GM23338 (cell line): ENCODE measurements at regions not wholly inside any gene's neighbourhood (a gene's known extent, or its start where the extent isn't known, plus 50 kb on each side); places are given as distances from the start of the nearest gene placed in this dataset.

Source experiments
- ATAC-seq: fragments of 200-7000 bp; cut with Tn5 transposase; 3 replicates; pipeline ENCODE4 v1.9.1; 2020
- DNase-seq: peaks from one replicate; pipeline ENCODE4 v3.0.0-alpha.2; 2015; ENCODE audit warnings: low spot score
- H2AFZ ChIP-seq: fragments of 200-600 bp; sonication (generic); 2 replicates; pipeline ENCODE4 v1.8.0; 2016; ENCODE audit warnings: antibody characterized with exemption, mild to moderate bottlenecking, moderate library complexity
- H3F3A ChIP-seq: fragments of 200-600 bp; sonication (generic); replicated peaks from 2 replicates; pipeline ENCODE4 v1.8.0; 2017; ENCODE audit warnings: antibody characterized with exemption, mixed run types, low read depth
- H3K27ac ChIP-seq: fragments of 200-600 bp; sonication (generic); 2 replicates; pipeline ENCODE4 v1.6.1; 2016; ENCODE audit warnings: low read depth
- H3K27me3 ChIP-seq: fragments of 200-600 bp; sonication (generic); 2 replicates; pipeline ENCODE4 v1.8.0; 2016; ENCODE audit warnings: mild to moderate bottlenecking, mixed run types, moderate library complexity; ENCODE audit not compliant: insufficient read depth
- H3K36me3 ChIP-seq: fragments of 200-600 bp; sonication (generic); 2 replicates; pipeline ENCODE4 v1.8.0; 2016; ENCODE audit warnings: mild to moderate bottlenecking; ENCODE audit not compliant: insufficient read depth
- H3K4me1 ChIP-seq: fragments of 200-600 bp; sonication (generic); 2 replicates; pipeline ENCODE4 v1.8.0; 2016; ENCODE audit warnings: mild to moderate bottlenecking, moderate library complexity; ENCODE audit not compliant: insufficient read depth
- H3K4me2 ChIP-seq: fragments of 200-600 bp; sonication (generic); 2 replicates; pipeline ENCODE4 v1.7.1; 2017; ENCODE audit warnings: mixed run types
- H3K4me3 ChIP-seq: fragments of 200-600 bp; sonication (generic); 2 replicates; pipeline ENCODE4 v1.6.1; 2016; ENCODE audit warnings: mixed run types
- H3K79me2 ChIP-seq: fragments of 200-600 bp; sonication (generic); replicated peaks from 2 replicates; pipeline ENCODE4 v1.8.0; 2017; ENCODE audit warnings: mild to moderate bottlenecking; ENCODE audit not compliant: insufficient read depth
- H3K9me2 ChIP-seq: fragments of 200-600 bp; sonication (generic); 2 replicates; pipeline ENCODE4 v1.8.0; 2017; ENCODE audit not compliant: insufficient read depth
- H4K20me1 ChIP-seq: fragments of 200-600 bp; sonication (generic); replicated peaks from 2 replicates; pipeline ENCODE4 v1.8.0; 2017; ENCODE audit warnings: mild to moderate bottlenecking; ENCODE audit not compliant: insufficient read depth
- H3K27ac Mint-ChIP-seq: 2 replicates; pipeline ENCODE4 v1.8.0; 2020; ENCODE audit warnings: inconsistent platforms, mild to moderate bottlenecking, moderate library complexity, mixed read lengths
- H3K27me3 Mint-ChIP-seq: 3 replicates; pipeline ENCODE4 v1.8.0; 2022; ENCODE audit warnings: low read depth, mild to moderate bottlenecking, moderate library complexity, mixed read lengths, inconsistent platforms; ENCODE audit not compliant: insufficient read depth, poor library complexity
- H3K36me3 Mint-ChIP-seq: 3 replicates; pipeline ENCODE4 v1.8.0; 2021; ENCODE audit warnings: low read depth, mild to moderate bottlenecking, inconsistent platforms, moderate library complexity, mixed read lengths
- H3K4me1 Mint-ChIP-seq: 3 replicates; pipeline ENCODE4 v1.8.0; 2020; ENCODE audit warnings: mild to moderate bottlenecking, inconsistent platforms, mixed read lengths
- H3K4me3 Mint-ChIP-seq: 3 replicates; pipeline ENCODE4 v1.8.0; 2021; ENCODE audit warnings: moderate library complexity, mild to moderate bottlenecking, inconsistent platforms, mixed read lengths
- H3K9me3 Mint-ChIP-seq: 3 replicates; pipeline ENCODE4 v1.8.0; 2020; ENCODE audit warnings: moderate library complexity, mild to moderate bottlenecking, inconsistent platforms, mixed read lengths
- CREB1 ChIP-seq: fragments of 250-450 bp; sonication (Bioruptor Pico); IDR thresholded peaks from 2 replicates; pipeline ENCODE4 v1.5.0; 2020; ENCODE audit warnings: low read depth, mild to moderate bottlenecking, moderate library complexity
- CTCF ChIP-seq, 2 experiments: fragments of 200-600 bp in 1 of 2; sonication (generic) in 1 of 2; conservative IDR thresholded peaks; 2 replicates each; pipeline versions ENCODE4 v1.5.1 to v1.6.1; 2016 to 2017; ENCODE audit warnings: antibody characterized with exemption in 2 of 2, low read depth in 2 of 2, mild to moderate bottlenecking in 2 of 2, moderate library complexity in 1 of 2
- ETS1 ChIP-seq: IDR thresholded peaks from 2 replicates; pipeline ENCODE4 v1.6.1; 2016; ENCODE audit warnings: antibody characterized with exemption
- EZH2 ChIP-seq: fragments of 200-600 bp; sonication (generic); IDR thresholded peaks from one replicate; pipeline ENCODE4 v1.8.0; 2017; ENCODE audit warnings: antibody characterized with exemption, mild to moderate bottlenecking, low read depth; ENCODE audit not compliant: unreplicated experiment
- EZH2phosphoT487 ChIP-seq: fragments of 200-600 bp; sonication (generic); IDR thresholded peaks from one replicate; pipeline ENCODE4 v1.8.1; 2018; ENCODE audit warnings: antibody characterized with exemption; ENCODE audit not compliant: unreplicated experiment
- JUNB ChIP-seq: IDR thresholded peaks from one replicate; pipeline ENCODE4 v1.6.1; 2016; ENCODE audit warnings: antibody characterized with exemption; ENCODE audit not compliant: unreplicated experiment
- NANOG ChIP-seq: IDR thresholded peaks from 2 replicates; pipeline ENCODE4 v1.6.1; 2016; ENCODE audit warnings: antibody characterized with exemption, borderline replicate concordance
- POLR2AphosphoS5 ChIP-seq: IDR thresholded peaks from 2 replicates; pipeline ENCODE4 v1.6.1; 2016; ENCODE audit warnings: antibody characterized with exemption, low read depth
- REST ChIP-seq: IDR thresholded peaks from one replicate; pipeline ENCODE4 v1.6.1; 2018; ENCODE audit warnings: antibody characterized with exemption; ENCODE audit not compliant: unreplicated experiment
- STAT1 ChIP-seq: IDR thresholded peaks from one replicate; pipeline ENCODE4 v1.6.1; 2016; ENCODE audit warnings: antibody characterized with exemption; ENCODE audit not compliant: unreplicated experiment
- ZNF114 ChIP-seq: fragments of 250-450 bp; sonication (Bioruptor Pico); IDR thresholded peaks from 2 replicates; pipeline ENCODE4 v1.5.0; 2020; ENCODE audit warnings: mild to moderate bottlenecking, moderate library complexity
- ZNF331 ChIP-seq: fragments of 250-450 bp; sonication (Bioruptor Pico); IDR thresholded peaks from 2 replicates; pipeline ENCODE4 v1.5.0; 2020; ENCODE audit warnings: low read depth, mild to moderate bottlenecking, moderate library complexity
- ZNF462 ChIP-seq: fragments of 250-450 bp; sonication (Bioruptor Pico); IDR thresholded peaks from 2 replicates; pipeline ENCODE4 v1.5.0; 2020; ENCODE audit warnings: mild to moderate bottlenecking, moderate library complexity

GRCh38 chr5:165231821-165232508 is 1726.5 kb downstream of the MAT2B start:
- peaks cover 16% of the 10 kb centered on the region for H3K36me3 ChIP-seq
- peak overlapping the region; percentile 64 for H3K4me2 ChIP-seq
- H3K9me2 ChIP-seq: no peaks in the 10 kb centered on the region
- H3K4me3 ChIP-seq: peak overlapping the region; percentile 27
- Mint-ChIP-seq H3K36me3 (peaks cover 37% of the 10 kb centered on the region), H3K9me3 (peaks cover 25% of the 10 kb centered on the region), H3K4me3 (no peak overlapping the region), H3K27me3 (peaks cover 2% of the 10 kb centered on the region), H3K27ac (peak overlapping the region; percentile 94), H3K4me1 (peaks cover 50% of the 10 kb centered on the region)
- TF ChIP-seq ETS1 (no peak), ZNF114 (CRISPR knock-in tag) (no peak), JUNB (no peak), NANOG (no peak), EZH2phosphoT487 (no peak), POLR2AphosphoS5 (no peak), ZNF331 (no peak), CREB1 (CRISPR knock-in tag) (no peak), REST (no peak), STAT1 (no peak), CTCF (conservative IDR thresholded peaks at IDR 0.05; ENCODE audit: low read depth in 2 of 2) (no peak), ZNF462 (CRISPR knock-in tag) (no peak), EZH2 (no peak)
- H3K79me2 ChIP-seq: no peaks in the 10 kb centered on the region
- no peaks in the 10 kb centered on the region; the same call in 1 of the 2 replicates for H3F3A ChIP-seq
- H3K4me1 ChIP-seq: peaks cover 45% of the 10 kb centered on the region
- no peaks in the 10 kb centered on the region for H4K20me1 ChIP-seq
- DNase-seq (peak; percentile 7), ATAC-seq (peak; percentile 73)
- no peak overlapping the region for H2AFZ ChIP-seq
- peak overlapping the region; percentile 95 for H3K27ac ChIP-seq
- no peaks in the 10 kb centered on the region for H3K27me3 ChIP-seq
